KMS-11 (cell line): ENCODE measurements at regions not wholly inside any gene's neighbourhood (a gene's known extent, or its start where the extent isn't known, plus 50 kb on each side); places are given as distances from the start of the nearest gene placed in this dataset.

Experiments
- H2AFZ ChIP-seq: fragments of 200-600 bp; sonication (generic); 2 replicates; pipeline ENCODE4 v1.6.1; 2016; ENCODE audit warnings: antibody characterized with exemption, mixed run types, low read depth
- H3K27ac ChIP-seq: fragments of 200-600 bp; sonication (generic); 2 replicates; pipeline ENCODE4 v1.6.1; 2016; ENCODE audit warnings: mild to moderate bottlenecking, mixed run types
- H3K27me3 ChIP-seq: fragments of 200-600 bp; sonication (generic); 2 replicates; pipeline ENCODE4 v1.6.1; 2017; ENCODE audit warnings: mild to moderate bottlenecking, low read depth, mixed run types, moderate library complexity; ENCODE audit not compliant: insufficient read depth
- H3K36me3 ChIP-seq: fragments of 200-600 bp; sonication (generic); 2 replicates; pipeline ENCODE4 v1.6.1; 2017; ENCODE audit warnings: mild to moderate bottlenecking, mixed run types; ENCODE audit not compliant: insufficient read depth
- H3K4me1 ChIP-seq: fragments of 200-600 bp; sonication (generic); 2 replicates; pipeline ENCODE4 v1.6.1; 2016; ENCODE audit warnings: mild to moderate bottlenecking, low read depth, mixed run types; ENCODE audit not compliant: poor library complexity, severe bottlenecking
- H3K4me2 ChIP-seq: fragments of 200-600 bp; sonication (generic); 2 replicates; pipeline ENCODE4 v1.7.0; 2016; ENCODE audit warnings: mild to moderate bottlenecking, mixed run types
- H3K4me3 ChIP-seq: fragments of 200-600 bp; sonication (generic); IDR thresholded peaks from 2 replicates; pipeline ENCODE4 v1.6.1; 2017; ENCODE audit warnings: low read depth, low read length, mixed read lengths; ENCODE audit not compliant: insufficient read depth
- H3K79me2 ChIP-seq: fragments of 200-600 bp; sonication (generic); 2 replicates; pipeline ENCODE4 v1.6.1; 2016; ENCODE audit warnings: low read depth, mixed run types; ENCODE audit not compliant: insufficient read depth
- H3K9ac ChIP-seq: fragments of 200-600 bp; sonication (generic); 2 replicates; pipeline ENCODE4 v1.6.1; 2016; ENCODE audit warnings: mild to moderate bottlenecking, mixed run types
- H4K20me1 ChIP-seq: fragments of 200-600 bp; sonication (generic); 2 replicates; pipeline ENCODE4 v1.6.1; 2016; ENCODE audit warnings: mild to moderate bottlenecking, mixed run types; ENCODE audit not compliant: insufficient read depth
- TF ChIP-seq, protein P1 (sequence below): fragments of 200-600 bp; sonication (generic); conservative IDR thresholded peaks from 2 replicates; pipeline ENCODE4 v1.6.1; 2017; ENCODE audit warnings: low read depth, mild to moderate bottlenecking, antibody characterized with exemption, low read length, moderate library complexity, mixed read lengths

DNA sequence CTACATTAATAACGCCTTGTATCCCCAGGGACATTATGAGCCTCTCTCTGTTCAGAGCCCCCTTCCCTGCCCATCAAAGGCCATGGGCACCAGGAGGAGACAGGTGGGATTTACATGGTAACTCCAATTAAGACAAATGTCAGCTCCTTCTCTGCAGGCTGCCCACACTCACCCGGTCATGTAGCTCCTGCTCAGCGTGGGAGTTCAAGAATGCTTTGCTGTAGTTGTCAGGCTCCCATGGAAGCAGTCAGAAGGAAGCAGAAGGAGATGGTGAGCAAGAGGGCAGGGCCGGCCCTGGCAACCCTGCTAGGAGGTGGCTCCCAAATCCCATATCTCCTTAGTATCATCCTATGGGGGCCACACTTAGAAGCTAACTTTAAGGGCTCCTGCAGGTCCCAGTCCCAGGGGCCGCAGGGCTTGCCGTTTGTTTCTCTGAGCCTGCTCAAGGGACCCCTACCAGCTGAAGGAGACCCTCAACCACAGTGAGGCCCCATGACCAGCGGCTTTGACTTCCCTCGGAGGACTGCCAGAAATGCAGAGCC lies 218.4 kb upstream of the TLE3 start:
- Histone ChIP-seq H3K4me2 (no peak overlapping the region), H3K27ac (no peak overlapping the region), H3K36me3 (no peaks in the 10 kb centered on the region), H3K9ac (no peak overlapping the region), H3K79me2 (no peaks in the 10 kb centered on the region), H3K4me1 (no peaks in the 10 kb centered on the region), H4K20me1 (no peaks in the 10 kb centered on the region), H3K4me3 (no peak overlapping the region), H2AFZ (no peak overlapping the region), H3K27me3 (no peaks in the 10 kb centered on the region)
- TF ChIP-seq, protein P1, sequence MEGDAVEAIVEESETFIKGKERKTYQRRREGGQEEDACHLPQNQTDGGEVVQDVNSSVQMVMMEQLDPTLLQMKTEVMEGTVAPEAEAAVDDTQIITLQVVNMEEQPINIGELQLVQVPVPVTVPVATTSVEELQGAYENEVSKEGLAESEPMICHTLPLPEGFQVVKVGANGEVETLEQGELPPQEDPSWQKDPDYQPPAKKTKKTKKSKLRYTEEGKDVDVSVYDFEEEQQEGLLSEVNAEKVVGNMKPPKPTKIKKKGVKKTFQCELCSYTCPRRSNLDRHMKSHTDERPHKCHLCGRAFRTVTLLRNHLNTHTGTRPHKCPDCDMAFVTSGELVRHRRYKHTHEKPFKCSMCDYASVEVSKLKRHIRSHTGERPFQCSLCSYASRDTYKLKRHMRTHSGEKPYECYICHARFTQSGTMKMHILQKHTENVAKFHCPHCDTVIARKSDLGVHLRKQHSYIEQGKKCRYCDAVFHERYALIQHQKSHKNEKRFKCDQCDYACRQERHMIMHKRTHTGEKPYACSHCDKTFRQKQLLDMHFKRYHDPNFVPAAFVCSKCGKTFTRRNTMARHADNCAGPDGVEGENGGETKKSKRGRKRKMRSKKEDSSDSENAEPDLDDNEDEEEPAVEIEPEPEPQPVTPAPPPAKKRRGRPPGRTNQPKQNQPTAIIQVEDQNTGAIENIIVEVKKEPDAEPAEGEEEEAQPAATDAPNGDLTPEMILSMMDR: no peak

- no peaks in the 10 kb centered on the region for H3K27me3 ChIP-seq
- TF ChIP-seq, protein P1: no peak
- H3K9ac ChIP-seq: no peak overlapping the region
Measured at GRCh38 chr15:70315431-70315830, 217.7 kb upstream of the TLE3 start.

GRCh38 chr15:70314688-70315087 lies 217.0 kb upstream of the TLE3 start:
- Histone ChIP-seq H3K27me3 (no peaks in the 10 kb centered on the region), H3K4me1 (no peaks in the 10 kb centered on the region), H2AFZ (no peak overlapping the region), H4K20me1 (no peaks in the 10 kb centered on the region), H3K27ac (no peak overlapping the region), H3K9ac (no peak overlapping the region), H3K4me2 (no peak overlapping the region), H3K36me3 (no peaks in the 10 kb centered on the region), H3K79me2 (no peaks in the 10 kb centered on the region), H3K4me3 (no peak overlapping the region)
- TF ChIP-seq, protein P1: no peak

More at GRCh38 chr15:70315431-70315830, 217.7 kb upstream of the TLE3 start:
- Histone ChIP-seq H3K4me3 (no peak overlapping the region), H3K27ac (no peak overlapping the region), H2AFZ (no peak overlapping the region), H3K79me2 (no peaks in the 10 kb centered on the region), H3K36me3 (no peaks in the 10 kb centered on the region), H3K4me1 (no peaks in the 10 kb centered on the region), H3K4me2 (no peak overlapping the region), H4K20me1 (no peaks in the 10 kb centered on the region)

GRCh38 chr15:70314018-70314354 lies 216.3 kb upstream of the TLE3 start:
- TF ChIP-seq, protein P1: no peak
- Histone ChIP-seq H3K27me3 (no peaks in the 10 kb centered on the region), H3K27ac (no peak overlapping the region), H3K4me1 (no peaks in the 10 kb centered on the region), H3K79me2 (no peaks in the 10 kb centered on the region), H3K36me3 (no peaks in the 10 kb centered on the region), H3K4me3 (no peak overlapping the region), H2AFZ (no peak overlapping the region), H3K9ac (no peak overlapping the region), H3K4me2 (no peak overlapping the region), H4K20me1 (no peaks in the 10 kb centered on the region)
